Loucy (cell line): ENCODE measurements at regions not wholly inside any gene's neighbourhood (a gene's known extent, or its start where the extent isn't known, plus 50 kb on each side); places are given as distances from the start of the nearest gene placed in this dataset.

Source experiments
- CTCF ChIP-seq: fragments of 200-600 bp; sonication (generic); conservative IDR thresholded peaks from 2 replicates; pipeline ENCODE4 v1.5.1; 2014; ENCODE audit warnings: mild to moderate bottlenecking, antibody characterized with exemption, low read length
- EZH2phosphoT487 ChIP-seq: fragments of 200-600 bp; IDR thresholded peaks from 2 replicates; pipeline ENCODE4 v1.6.1; 2018; ENCODE audit warnings: antibody characterized with exemption, mild to moderate bottlenecking, moderate library complexity, borderline replicate concordance

- TF ChIP-seq CTCF (no peak), EZH2phosphoT487 (no peak)
Observed at GRCh38 chr16:66141885-66142284, 224.6 kb upstream of the CDH5 start.
